HG03159 (cell line): ENCODE measurements at regions not wholly inside any gene's neighbourhood (a gene's known extent, or its start where the extent isn't known, plus 50 kb on each side); places are given as distances from the start of the nearest gene placed in this dataset.
"Not testable (repeated sequence)": the region's sequence is repeated elsewhere in the genome, so short reads cannot be mapped to it uniquely, and the experiment has no call there.

ENCODE experiments used
- ATAC-seq: cut with Tn5 transposase; IDR thresholded peaks from one replicate; pipeline ENCODE4 v1.9.1; 2021; ENCODE audit warnings: mild to moderate bottlenecking, moderate library complexity; ENCODE audit not compliant: unreplicated experiment

DNA sequence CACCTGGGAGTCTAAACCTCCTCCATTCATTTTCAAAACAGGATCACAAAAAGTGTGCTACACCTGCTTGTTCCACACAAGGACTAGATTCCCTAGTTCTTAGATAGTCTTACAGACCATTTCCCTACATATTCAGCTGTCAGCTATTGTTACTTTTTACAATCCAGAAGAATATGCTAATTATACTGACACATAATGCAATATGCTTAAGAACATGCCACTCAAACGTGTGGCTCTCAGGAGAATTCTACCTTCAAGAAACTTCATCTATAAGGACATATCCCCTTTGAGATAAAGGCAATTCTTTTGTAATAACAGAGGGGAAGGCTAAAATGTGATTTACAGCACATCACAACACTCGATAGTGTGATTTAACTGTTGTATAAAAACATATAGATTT is 456.1 kb upstream of the ARRDC3 start:
- ATAC-seq: no peak

DNA sequence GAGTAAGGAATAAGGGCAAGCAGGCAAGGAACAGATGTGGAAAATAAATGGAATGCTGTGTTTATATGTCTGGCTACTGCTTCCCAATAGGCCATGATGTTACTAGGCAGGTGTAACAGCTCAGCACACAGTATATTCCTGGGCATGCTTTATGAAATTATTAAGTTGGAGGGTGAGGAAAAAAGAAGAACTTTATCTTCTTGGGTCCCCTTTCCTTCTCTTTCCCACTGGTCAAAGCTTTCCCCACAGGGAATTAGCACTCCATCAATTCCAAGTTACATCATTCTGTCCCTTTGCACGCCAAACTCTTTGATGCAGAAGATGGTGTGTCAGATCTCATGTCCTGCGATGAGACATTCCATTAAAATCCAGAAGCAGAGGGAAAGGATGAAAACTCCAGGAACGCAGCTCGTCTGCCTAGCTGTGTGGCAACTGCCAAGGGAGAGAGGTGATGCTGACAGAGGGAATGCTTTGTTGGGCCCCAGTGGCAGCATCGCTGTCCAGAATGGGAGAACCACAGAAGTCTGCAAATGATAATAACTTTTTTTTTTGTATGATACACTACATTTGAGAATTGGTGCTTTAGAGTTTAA is 447.3 kb upstream of the ARRDC3 start:
- no peak for ATAC-seq

DNA sequence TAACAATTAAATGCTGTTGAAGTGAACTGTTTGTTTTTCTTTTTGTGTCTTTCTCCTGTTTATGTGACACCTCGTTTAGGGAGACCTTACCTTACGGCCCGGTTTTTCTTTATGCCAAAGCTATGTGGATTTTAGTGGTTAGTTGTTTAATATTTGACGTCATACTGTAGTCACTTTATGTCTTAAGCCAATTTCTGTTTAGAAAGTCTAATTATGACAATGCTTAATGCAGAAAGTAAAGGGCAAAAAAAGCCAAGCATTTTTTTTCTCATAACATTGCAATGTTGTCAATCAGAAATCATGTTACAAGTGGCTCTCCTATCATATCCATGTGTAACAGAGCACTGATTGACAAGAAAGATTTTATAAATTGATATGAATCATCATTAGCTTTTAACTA is 442.5 kb upstream of the ARRDC3 start:
- ATAC-seq: no peak

DNA sequence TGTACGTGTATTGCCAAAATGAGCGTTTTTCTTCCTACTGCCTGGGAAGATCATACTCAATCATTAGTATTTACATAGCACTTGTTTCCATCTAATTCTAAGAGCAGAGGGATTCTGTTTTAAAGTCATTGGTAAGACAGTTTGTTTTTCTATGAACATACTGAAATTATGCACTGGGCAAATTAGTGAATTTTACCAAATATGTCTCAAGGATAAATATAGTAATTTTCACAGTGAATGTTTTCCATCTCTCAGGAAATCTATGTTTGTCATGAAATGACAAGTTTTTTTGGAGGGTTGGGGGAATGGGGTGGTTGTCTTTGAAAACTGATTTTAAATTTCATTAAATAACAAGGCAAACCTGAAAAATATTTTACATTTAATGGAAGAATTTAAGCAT is 441.3 kb upstream of the ARRDC3 start:
- ATAC-seq: no peak

DNA sequence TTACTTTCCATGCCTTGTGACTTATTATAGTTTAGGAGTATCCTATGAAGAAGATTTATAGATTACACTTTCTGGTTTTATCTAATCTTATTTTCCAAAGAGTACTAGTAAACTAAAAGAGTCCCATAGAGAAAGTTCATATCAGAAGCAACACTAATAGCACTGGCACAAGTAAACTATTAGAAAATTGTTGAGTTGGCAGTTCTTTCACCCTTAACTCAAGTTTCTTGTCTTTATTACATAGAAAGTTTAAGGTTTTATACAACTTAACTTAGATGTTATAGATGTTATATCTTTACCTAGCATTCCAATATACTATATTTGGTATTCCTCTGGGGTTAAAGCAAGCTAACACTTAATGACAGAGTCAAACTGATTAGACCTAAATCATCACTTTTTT is 437.8 kb upstream of the ARRDC3 start:
- no peak for ATAC-seq

DNA sequence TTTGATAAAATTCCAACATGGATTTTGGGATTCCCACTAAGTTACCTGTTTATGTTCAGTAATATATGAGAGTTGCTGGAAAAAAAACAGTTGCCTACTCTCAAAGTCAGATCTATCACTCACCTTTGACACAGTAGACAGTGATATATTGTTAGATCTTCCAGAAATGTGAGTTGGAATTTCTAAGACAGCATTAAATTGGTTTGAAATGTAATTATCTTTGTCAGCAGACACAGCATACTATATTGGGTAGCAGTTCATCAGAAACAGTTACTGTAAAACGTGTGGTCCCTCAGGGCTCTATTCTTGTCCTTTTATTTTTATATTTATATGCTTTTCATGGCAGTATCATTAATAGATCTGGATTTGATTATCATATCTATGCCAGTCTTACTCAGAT is 433.6 kb upstream of the ARRDC3 start:
- no peak for ATAC-seq

DNA sequence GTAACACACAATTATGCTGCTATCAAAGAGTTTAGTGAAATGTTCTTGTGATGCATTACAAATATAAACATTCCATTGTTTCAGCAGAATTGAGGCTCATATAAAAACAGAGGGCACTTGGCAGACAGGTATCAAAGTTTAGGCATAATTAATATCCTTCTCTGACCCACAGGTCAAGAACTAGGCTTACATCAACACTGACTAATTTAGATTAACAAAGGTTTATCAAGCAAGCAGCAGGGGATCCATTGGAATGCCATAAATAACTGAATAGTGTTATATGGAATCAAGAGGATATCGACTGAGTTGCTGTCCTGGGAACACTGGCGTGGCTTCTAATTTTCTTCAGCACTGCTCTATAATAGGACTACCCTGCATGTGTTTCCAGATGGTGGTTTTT is 414.5 kb upstream of the ARRDC3 start:
- ATAC-seq: no peak

DNA sequence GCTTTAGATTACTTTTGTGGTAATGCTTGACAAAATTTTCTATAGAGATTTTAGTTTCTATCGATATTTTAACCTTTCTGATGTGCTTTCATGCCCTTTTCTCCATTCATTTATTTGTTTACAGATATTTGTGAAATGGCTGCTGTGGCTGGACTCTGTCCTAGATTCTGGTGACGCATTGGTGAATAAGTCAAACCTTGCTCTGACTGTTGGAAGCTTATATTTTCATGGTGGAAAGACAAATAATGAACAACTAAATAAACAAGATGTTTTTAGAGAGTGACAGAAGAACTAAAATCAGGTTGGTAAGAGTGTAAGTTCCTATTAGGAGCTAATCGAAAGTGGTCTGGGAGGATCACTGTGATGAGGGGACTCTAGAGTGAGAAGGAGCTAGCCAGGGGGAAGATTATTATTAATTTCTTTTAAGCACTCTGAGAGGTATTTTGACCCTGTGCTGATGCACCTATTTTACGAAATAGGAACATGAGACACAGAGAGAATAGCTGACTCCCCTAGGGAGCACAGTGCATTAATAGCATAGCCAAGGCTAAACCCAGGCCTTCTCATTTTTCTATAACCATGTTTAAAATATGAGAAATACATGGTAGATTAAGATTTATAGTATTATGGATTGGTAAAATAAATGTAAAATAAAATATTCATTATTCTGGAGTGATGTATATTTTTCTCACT is 411.9 kb upstream of the ARRDC3 start:
- ATAC-seq: no peak

DNA sequence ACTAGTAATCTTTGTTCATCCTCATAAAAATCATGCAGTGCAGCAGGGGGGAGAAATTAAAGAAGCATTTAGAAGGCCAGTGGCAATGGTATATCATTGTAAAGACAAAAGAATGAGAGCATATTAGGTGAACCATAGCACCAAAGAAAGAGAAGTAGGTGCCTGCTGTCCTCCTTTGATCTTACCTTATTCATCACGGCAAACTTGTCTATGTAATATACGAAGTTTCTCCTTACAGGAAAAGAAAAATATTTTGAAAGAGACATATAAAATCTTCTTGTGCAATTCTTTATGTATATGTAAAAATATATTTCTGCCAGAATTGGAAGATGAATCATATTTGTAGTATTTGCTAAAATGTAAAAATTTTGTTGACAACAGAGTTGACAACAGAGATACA is 411.3 kb upstream of the ARRDC3 start:
- ATAC-seq: no peak

DNA sequence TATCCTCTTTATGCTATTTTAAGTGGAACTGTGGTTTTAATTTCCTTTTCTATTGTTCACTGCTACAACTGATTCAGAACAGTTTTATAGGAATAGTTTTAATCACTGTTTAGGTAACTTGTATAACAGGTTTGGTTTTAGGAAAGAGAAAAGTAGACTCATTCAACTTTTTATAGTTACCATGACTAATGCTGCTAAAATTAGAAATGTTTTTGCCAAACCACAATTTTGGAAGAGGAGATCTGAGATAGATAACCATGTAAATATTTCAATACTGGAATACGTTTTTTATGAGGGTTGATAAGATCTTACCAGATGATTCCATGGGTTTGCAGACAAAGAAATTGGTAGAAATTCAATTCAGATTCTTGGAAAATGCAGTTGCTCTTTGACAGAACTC is 404.6 kb upstream of the ARRDC3 start:
- ATAC-seq: no peak

DNA sequence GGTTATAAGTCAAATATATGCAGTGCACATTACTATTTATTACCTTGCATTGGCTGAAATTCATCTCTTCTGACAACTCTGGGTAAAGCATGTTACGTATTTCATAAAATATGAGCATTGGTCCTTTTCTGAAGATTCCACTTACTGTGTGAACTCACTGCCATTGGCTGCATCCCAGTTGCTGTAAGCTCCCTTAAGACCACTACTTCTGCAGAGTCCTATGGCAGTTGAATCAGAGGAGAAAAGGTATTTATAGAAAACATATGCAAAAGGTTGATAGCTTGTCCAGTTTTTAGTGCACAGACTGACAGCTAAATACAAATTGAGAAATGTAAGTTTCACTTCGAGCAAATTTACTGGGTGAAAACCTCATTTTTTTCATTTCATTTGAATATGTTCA is 394.6 kb upstream of the ARRDC3 start:
- ATAC-seq: no peak

DNA sequence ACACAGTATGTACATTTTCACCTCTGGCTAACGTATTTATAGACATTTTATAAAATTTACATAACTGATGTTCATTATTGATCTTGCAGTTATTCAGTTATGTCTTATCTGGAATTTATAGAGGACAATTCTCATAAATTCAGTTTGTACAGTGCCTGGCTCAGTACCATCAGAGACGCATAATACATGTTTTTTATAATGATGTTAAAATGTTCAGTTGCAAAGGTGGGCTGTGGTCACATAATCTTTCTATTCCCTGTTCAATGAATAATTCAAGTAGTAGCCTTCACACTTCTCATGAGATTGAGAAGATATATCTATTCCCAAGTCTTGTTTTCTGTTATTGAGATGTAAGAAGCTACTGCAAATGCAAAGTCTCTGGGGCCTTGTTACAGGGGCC is 393.1 kb upstream of the ARRDC3 start:
- no peak for ATAC-seq

DNA sequence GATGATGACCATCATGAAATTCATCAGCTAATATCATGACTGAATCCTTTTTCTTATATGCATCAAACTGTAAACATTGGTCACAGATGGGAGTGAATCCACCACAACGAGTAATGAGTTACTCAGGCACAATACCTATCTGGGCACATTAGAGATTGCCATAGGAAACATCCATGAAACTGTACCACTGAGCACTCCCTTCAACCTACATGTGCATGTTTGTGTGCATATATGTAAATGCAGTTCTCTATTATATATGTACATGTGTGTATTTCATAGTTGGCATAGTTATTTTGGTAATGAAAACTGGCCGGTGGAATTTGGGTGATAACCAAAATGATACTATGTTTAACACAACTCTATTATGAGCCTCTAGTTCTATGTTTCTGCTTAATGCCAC is 387.3 kb upstream of the ARRDC3 start:
- no peak for ATAC-seq

DNA sequence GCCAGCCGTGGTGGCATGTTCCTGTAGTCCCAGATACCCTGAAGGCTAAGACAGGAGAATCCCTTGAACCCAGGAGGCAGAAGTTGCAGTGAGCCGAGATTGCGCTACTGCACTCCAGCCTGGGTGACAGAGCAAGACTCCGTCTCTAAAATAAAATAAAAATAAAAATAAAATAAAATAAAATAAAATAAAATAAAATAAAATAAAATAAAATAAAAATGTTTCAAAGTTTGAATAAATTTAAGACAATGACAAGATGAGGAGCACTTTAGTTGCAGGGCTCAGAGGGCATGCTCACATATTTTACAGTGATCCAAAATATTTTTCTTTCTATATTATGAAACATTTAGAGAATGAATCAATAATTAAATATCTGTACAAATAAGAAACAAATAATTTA is 374.3 kb upstream of the ARRDC3 start:
- ATAC-seq: not testable (repeated sequence)

DNA sequence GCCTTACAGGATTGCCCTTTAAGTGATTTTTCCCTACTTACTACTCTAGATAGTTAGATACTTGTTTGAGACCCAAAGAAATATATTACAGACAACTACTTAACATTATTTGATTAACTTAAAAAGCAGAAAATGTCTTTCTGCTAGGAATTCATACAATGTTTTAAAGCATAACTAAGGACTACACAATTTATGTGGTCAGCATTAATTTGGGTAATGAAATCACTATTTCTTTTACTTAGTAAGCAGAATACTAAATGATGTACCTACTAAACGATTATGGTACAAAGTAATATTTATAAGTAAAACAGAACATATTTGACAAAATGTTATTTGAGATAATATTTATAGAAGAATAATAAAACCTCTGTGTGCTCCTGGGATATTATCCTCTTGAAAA is 371.9 kb upstream of the ARRDC3 start:
- ATAC-seq: no peak

DNA sequence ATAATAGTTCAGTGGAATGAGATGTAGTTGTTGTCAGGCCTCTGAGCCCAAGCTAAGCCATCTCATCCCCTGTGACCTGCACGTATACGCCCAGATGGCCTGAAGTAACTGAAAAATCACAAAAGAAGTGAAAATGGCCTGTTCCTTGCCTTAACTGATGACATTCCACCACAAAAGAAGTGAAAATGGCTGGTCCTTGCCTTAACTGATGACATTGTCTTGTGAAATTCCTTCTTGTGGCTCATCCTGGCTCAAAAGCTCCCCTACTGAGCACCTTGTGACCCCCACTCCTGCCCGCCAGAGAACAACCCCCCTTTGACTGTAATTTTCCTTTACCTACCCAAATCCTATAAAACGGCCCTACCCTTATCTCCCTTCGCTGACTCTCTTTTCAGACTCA is 361.4 kb upstream of the ARRDC3 start:
- not testable (repeated sequence) for ATAC-seq

DNA sequence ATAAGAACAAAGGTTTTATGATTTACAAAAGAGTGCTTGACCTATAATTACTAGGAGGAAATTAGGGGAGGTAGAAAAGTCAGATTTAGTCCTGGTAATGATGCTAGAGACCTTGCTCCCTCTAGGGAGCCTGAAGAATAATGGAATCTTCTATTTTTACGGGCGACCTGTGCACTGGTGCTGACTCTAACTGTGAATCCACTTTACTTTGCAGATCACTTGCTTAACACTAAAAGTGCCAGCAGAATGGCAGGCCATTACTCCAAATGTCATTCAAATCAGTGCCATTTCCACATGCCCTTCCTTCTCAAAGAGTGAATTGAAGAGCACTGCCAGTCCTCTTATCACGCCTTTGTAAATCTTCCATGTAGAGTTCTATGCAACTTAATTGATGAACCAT is 359.4 kb upstream of the ARRDC3 start:
- ATAC-seq: no peak

DNA sequence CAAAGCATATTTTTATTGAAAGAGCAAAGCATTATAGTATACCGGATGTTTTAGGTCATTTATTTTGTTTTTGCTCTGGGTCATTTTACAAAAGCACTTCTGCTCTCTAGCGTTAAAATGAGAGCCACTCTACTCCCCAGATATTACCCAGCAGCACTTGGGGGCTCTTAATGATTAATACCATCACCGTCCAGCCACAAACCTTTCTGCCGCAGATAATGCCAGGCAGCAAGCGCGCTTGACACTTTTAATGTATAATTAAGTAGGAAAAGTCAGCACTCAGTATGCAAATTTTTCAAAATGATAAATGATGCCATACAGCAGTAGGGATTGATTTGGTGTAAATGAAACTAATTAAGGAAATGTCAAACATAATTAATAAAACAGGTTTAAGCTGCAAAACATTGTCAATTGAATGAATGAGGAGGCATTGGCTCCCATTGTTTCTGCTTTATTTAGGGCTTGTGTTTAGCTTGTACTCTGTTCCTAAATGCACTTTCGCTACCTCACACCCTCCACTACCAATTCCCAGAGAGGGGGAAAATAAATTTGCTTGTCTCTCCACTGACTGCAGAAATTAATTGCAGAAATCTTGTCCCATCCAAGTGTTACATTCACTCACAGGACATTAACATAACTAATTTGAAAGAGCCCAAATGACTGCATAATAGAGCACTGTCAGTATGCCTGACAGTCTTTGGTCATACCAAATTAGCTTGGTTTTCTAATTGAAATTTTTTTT is 358.8 kb upstream of the ARRDC3 start:
- ATAC-seq: no peak

DNA sequence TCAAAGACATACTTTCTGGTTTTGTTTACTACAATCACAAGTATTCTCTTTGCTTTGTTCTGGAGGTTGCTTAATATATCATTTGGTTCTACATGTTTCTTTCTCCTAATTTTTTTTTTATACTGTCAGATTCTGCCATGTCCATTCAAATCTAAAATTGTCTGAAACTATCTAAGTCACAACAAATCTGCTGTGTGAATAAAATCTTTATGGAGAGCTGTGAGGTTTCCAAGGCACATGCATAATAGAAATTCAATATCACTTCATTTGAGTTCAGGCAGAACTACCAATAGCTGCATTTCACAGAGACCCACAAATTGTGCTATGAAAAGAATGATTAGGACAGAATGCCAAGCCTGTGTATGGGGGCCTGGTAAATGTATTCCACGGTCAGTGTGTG is 346.9 kb upstream of the ARRDC3 start:
- no peak for ATAC-seq

DNA sequence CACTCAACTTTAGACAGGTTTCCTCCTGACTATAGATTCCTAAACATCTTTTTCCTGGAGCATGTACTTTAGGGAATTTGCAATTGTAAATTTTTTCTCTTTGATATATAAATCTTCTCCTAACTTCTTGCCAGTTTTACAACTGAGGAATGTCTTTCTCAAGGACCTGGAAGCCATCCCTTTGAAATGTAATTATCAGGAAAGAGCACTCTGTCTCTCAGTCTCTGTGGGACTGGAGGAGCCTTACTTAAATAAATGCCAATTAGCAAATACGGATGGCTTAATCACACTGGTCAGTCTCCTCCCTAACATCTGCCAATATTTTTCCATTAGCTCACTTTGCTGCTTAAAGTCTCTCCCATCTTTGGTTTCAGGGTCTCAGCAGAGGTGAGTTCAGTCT is 344.3 kb upstream of the ARRDC3 start:
- no peak for ATAC-seq

DNA sequence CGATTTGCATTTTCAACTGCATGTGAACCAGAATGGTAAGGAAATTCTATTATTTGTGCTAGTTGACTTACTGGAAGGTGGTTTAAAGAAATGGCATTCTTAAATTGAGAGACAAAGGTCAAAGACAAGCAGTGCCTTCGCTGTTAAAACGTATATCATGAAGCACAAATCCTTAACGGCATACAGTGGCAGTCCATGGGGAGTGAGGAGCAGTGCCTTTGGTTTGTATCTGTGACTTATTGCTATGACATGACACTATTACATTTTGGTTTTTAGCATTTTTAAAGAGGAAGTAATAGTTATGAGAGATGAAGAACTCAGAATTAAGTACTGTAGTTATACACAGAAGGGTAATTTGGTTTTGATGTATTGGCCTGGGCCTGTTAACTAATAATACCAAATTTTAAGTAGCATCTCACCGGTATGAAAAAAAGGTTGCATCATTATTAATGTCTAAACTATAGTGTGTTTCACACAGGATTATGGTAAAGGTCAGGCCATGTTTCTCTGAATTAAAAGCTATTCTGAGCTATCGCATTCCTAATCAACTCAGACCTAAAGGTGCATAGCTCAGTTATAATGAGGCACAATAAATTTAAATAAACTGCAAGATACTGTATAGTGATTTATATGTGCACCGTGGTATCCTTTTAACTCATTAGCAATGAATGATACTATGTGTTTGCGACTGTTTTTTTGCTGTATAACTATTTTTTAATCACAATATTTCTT is 339.8 kb upstream of the ARRDC3 start:
- no peak for ATAC-seq

DNA sequence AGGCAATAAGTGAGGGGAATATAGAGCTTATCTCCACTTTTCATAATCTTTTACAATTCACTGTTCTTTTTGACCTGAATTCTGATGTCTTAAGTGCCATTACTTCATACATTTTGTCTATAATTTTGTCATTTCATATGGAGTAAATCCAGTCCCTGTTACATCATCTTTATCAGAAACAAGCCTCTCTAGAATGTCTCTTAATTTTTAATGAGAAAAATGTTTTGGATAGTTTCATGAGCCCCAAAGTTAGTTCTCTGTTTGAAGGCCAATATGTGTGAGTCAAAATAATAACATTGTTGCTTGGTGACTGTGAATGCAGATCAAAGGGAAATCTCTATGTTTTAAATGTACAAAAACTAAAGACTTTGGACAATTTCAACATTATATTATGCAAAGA is 329.6 kb upstream of the ARRDC3 start:
- no peak for ATAC-seq
